ENCODE measurements at regions not wholly inside any gene's neighbourhood (a gene's known extent, or its start where the extent isn't known, plus 50 kb on each side); places are given as distances from the start of the nearest gene placed in this dataset.

GRCh38 chr14:77985211-77985615 is 185.0 kb upstream of the NRXN3 start:
- H4K20me1 ChIP-seq (ENCODE audit: low read depth, low read length), result no peaks in the 10 kb centered on the region
- no peaks in the 10 kb centered on the region for H3K79me2 ChIP-seq (ENCODE audit: insufficient read depth, low read length)
- no peaks in the 10 kb centered on the region for H3K9me2 ChIP-seq (replicated peaks; ENCODE audit: insufficient read depth, low read length)
- H3K9me3 ChIP-seq (ENCODE audit: insufficient read depth, low read length), result no peaks in the 10 kb centered on the region
- no peaks in the 10 kb centered on the region for H3K27me3 ChIP-seq (ENCODE audit: low read length)
- no peak for TF ChIP-seq EZH2phosphoT487 (conservative IDR thresholded peaks at IDR 0.05; ENCODE audit: low read length)
- TF ChIP-seq CTCF (IDR thresholded peaks at IDR 0.05; ENCODE audit: insufficient read depth, low read length, poor library complexity, severe bottlenecking), result no peak
- no peak overlapping the region for H3K4me2 ChIP-seq (ENCODE audit: low read depth, low read length, poor library complexity, severe bottlenecking)
- H2AFZ ChIP-seq (ENCODE audit: low read depth, low read length, severe bottlenecking), result no peak overlapping the region
- H3K9ac ChIP-seq (ENCODE audit: low read length), result no peak overlapping the region
- no peak overlapping the region for H3K27ac ChIP-seq (ENCODE audit: low read depth, low read length)
- no peaks in the 10 kb centered on the region for H3K36me3 ChIP-seq (ENCODE audit: low read length)
- H3K4me3 ChIP-seq (ENCODE audit: insufficient read depth, low read length, poor library complexity, severe bottlenecking), result no peak overlapping the region
- H3F3A ChIP-seq (ENCODE audit: insufficient read depth), result no peaks in the 10 kb centered on the region

- Histone ChIP-seq H3K27me3 (ENCODE audit: low read length) (no peaks in the 10 kb centered on the region), H3K9ac (ENCODE audit: low read length) (no peak overlapping the region), H2AFZ (ENCODE audit: low read depth, low read length, severe bottlenecking) (no peak overlapping the region), H3F3A (ENCODE audit: insufficient read depth) (no peaks in the 10 kb centered on the region), H4K20me1 (ENCODE audit: low read depth, low read length) (no peaks in the 10 kb centered on the region), H3K9me3 (ENCODE audit: insufficient read depth, low read length) (no peaks in the 10 kb centered on the region), H3K36me3 (ENCODE audit: low read length) (no peaks in the 10 kb centered on the region), H3K9me2 (replicated peaks; ENCODE audit: insufficient read depth, low read length) (no peaks in the 10 kb centered on the region), H3K4me2 (ENCODE audit: low read depth, low read length, poor library complexity, severe bottlenecking) (no peak overlapping the region), H3K4me3 (ENCODE audit: insufficient read depth, low read length, poor library complexity, severe bottlenecking) (no peak overlapping the region), H3K27ac (ENCODE audit: low read depth, low read length) (no peak overlapping the region), H3K79me2 (ENCODE audit: insufficient read depth, low read length) (no peaks in the 10 kb centered on the region)
- TF ChIP-seq EZH2phosphoT487 (conservative IDR thresholded peaks at IDR 0.05; ENCODE audit: low read length) (no peak), CTCF (IDR thresholded peaks at IDR 0.05; ENCODE audit: insufficient read depth, low read length, poor library complexity, severe bottlenecking) (no peak)
These were observed 183.4 kb upstream of the NRXN3 start for GRCh38 chr14:77986773-77987172.

GRCh38 chr14:77988096-77988870 is 181.9 kb upstream of the NRXN3 start:
- H3F3A ChIP-seq (ENCODE audit: insufficient read depth), result no peaks in the 10 kb centered on the region
- TF ChIP-seq EZH2phosphoT487 (conservative IDR thresholded peaks at IDR 0.05; ENCODE audit: low read length) (no peak), CTCF (IDR thresholded peaks at IDR 0.05; ENCODE audit: insufficient read depth, low read length, poor library complexity, severe bottlenecking) (no peak)
- H3K79me2 ChIP-seq (ENCODE audit: insufficient read depth, low read length), result no peaks in the 10 kb centered on the region

More at GRCh38 chr14:77988096-77988870, 181.9 kb upstream of the NRXN3 start:
- H2AFZ ChIP-seq (ENCODE audit: low read depth, low read length, severe bottlenecking), result no peak overlapping the region
- no peaks in the 10 kb centered on the region for H3K9me3 ChIP-seq (ENCODE audit: insufficient read depth, low read length)
- no peak overlapping the region for H3K4me3 ChIP-seq (ENCODE audit: insufficient read depth, low read length, poor library complexity, severe bottlenecking)
- no peak overlapping the region for H3K27ac ChIP-seq (ENCODE audit: low read depth, low read length)
- no peaks in the 10 kb centered on the region for H4K20me1 ChIP-seq (ENCODE audit: low read depth, low read length)
- no peaks in the 10 kb centered on the region for H3K9me2 ChIP-seq (replicated peaks; ENCODE audit: insufficient read depth, low read length)
- no peaks in the 10 kb centered on the region for H3K36me3 ChIP-seq (ENCODE audit: low read length)
- no peaks in the 10 kb centered on the region for H3K27me3 ChIP-seq (ENCODE audit: low read length)
- H3K9ac ChIP-seq (ENCODE audit: low read length), result no peak overlapping the region
- H3K4me2 ChIP-seq (ENCODE audit: low read depth, low read length, poor library complexity, severe bottlenecking), result no peak overlapping the region

Measured in SU-DHL-6 (cell line).